Keratinocyte (primary cell): ENCODE measurements at regions not wholly inside any gene's neighbourhood (a gene's known extent, or its start where the extent isn't known, plus 50 kb on each side); places are given as distances from the start of the nearest gene placed in this dataset.

Experiments used
- DNase-seq: peaks from one replicate; pipeline ENCODE4 v3.0.0-alpha.2; 2011; ENCODE audit warnings: low read depth, missing footprints, low spot score
- FAIRE-seq: peaks from 2 replicates; lab custom pipeline; 2011; peaks lifted over from hg19 to GRCh38; lab: Jason Lieb, UNC
- H2AFZ ChIP-seq: 2 replicates; pipeline ENCODE4 v1.6.0; 2012; ENCODE audit warnings: low read length, control low read depth, inconsistent platforms; ENCODE audit not compliant: control insufficient read depth
- H3K27ac ChIP-seq: 2 replicates; pipeline ENCODE4 v1.5.1; 2011; ENCODE audit warnings: low read length; ENCODE audit not compliant: control insufficient read depth, insufficient read depth
- H3K27me3 ChIP-seq: 3 replicates; pipeline ENCODE4 v1.6.0; 2011; ENCODE audit warnings: low read length; ENCODE audit not compliant: control insufficient read depth, insufficient read depth; ENCODE audit errors: extremely low read depth
- H3K36me3 ChIP-seq, 2 experiments: 2 replicates in 1 of 2; 3 replicates in 1 of 2; pipeline ENCODE4 v1.5.1; 2011; ENCODE audit warnings: low read length in 2 of 2, mild to moderate bottlenecking in 1 of 2; ENCODE audit not compliant: control insufficient read depth in 2 of 2, insufficient read depth in 2 of 2; ENCODE audit errors: extremely low read depth in 1 of 2
- H3K4me1 ChIP-seq: 3 replicates; pipeline ENCODE4 v1.5.1; 2011; ENCODE audit warnings: low read length; ENCODE audit not compliant: control insufficient read depth, insufficient read depth; ENCODE audit errors: extremely low read depth
- H3K4me2 ChIP-seq: 3 replicates; pipeline ENCODE4 v1.6.0; 2011; ENCODE audit warnings: low read depth, low read length; ENCODE audit not compliant: control insufficient read depth, insufficient read depth; ENCODE audit errors: extremely low read depth
- H3K4me3 ChIP-seq, 3 experiments: fragments of 200-600 bp in 1 of 3; sonication (generic) in 1 of 3; 2 replicates in 2 of 3; 3 replicates in 1 of 3; pipeline ENCODE4 v1.5.1; 2011 to 2016; ENCODE audit warnings: low read length in 3 of 3, mild to moderate bottlenecking in 3 of 3, control low read depth in 2 of 3, inconsistent platforms in 1 of 3, low read depth in 1 of 3, mixed read lengths in 1 of 3, mixed run types in 1 of 3, moderate library complexity in 1 of 3; ENCODE audit not compliant: control insufficient read depth in 2 of 3, insufficient read depth in 2 of 3; ENCODE audit errors: extremely low read depth in 1 of 3
- H3K79me2 ChIP-seq: 2 replicates; pipeline ENCODE4 v1.6.0; 2012; ENCODE audit warnings: low read length; ENCODE audit not compliant: control insufficient read depth, insufficient read depth
- H3K9ac ChIP-seq: 3 replicates; pipeline ENCODE4 v1.6.0; 2011; ENCODE audit warnings: low read length; ENCODE audit not compliant: control insufficient read depth, insufficient read depth; ENCODE audit errors: extremely low read depth
- H3K9me1 ChIP-seq: 3 replicates; pipeline ENCODE4 v1.6.0; 2011; ENCODE audit warnings: low read length; ENCODE audit not compliant: control insufficient read depth, insufficient read depth; ENCODE audit errors: extremely low read depth
- H3K9me3 ChIP-seq: 2 replicates; pipeline ENCODE4 v1.5.1; 2012; ENCODE audit warnings: low read depth, low read length; ENCODE audit not compliant: control insufficient read depth
- H4K20me1 ChIP-seq: 3 replicates; pipeline ENCODE4 v1.6.0; 2011; ENCODE audit warnings: low read length; ENCODE audit not compliant: control insufficient read depth, insufficient read depth; ENCODE audit errors: extremely low read depth
- EZH2 ChIP-seq: IDR thresholded peaks from one replicate; pipeline ENCODE4 v1.6.1; 2012; ENCODE audit warnings: inconsistent platforms, mild to moderate bottlenecking, low read length, moderate library complexity
- dilution Hi-C: fragments of 300-500 bp; cut with MboI; formaldehyde crosslinking; loops from one replicate; pipeline ENCODE4 v1.7.0; 2020; ENCODE audit warnings: low sequenced_read_pairs; ENCODE audit not compliant: extremely low pct_ligation_motif_present
- TF ChIP-seq, protein P1 (sequence below), 3 experiments: IDR thresholded peaks in 1 of 3; conservative IDR thresholded peaks in 1 of 3; optimal IDR thresholded peaks in 1 of 3; 2 replicates in 2 of 3; 3 replicates in 1 of 3; pipeline versions ENCODE3 to v1.5.1; 2011; ENCODE audit warnings: low read length in 3 of 3, mild to moderate bottlenecking in 3 of 3, moderate library complexity in 2 of 3, control low read depth in 1 of 3, inconsistent platforms in 1 of 3; ENCODE audit not compliant: insufficient read depth in 2 of 3; ENCODE audit errors: extremely low read depth in 1 of 3

DNA sequence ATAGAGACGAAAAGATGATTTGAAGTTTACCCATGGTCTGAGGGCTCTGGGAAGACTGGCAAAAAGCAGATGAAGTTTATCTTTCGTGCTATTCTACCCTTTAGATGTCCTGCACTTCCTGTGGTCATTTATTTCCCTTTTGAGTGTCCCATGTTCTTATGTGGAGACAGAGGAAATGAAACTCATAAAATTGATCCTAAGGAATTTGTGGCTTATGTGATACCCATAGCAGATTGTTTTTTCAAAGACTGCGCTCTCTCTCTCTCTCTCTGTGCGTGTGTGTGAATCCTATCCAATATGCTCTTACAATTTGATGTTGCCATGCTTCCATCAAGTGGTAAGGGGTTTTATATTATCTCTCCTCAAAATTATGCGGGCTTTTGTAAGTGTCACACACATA is 607.5 kb upstream of the DPPA4 start:
- Histone ChIP-seq H3K9ac (no peak overlapping the region), H3K9me3 (no peaks in the 10 kb centered on the region), H3K27ac (no peak overlapping the region), H3K36me3 (no peaks in the 10 kb centered on the region), H3K4me2 (no peak overlapping the region), H2AFZ (no peak overlapping the region), H3K4me1 (no peaks in the 10 kb centered on the region), H3K4me3 (no peak overlapping the region), H3K9me1 (no peaks in the 10 kb centered on the region), H4K20me1 (no peaks in the 10 kb centered on the region), H3K79me2 (no peaks in the 10 kb centered on the region), H3K27me3 (no peaks in the 10 kb centered on the region)
- FAIRE-seq (no peak), DNase-seq (no peak)
- no peak for TF ChIP-seq EZH2
- TF ChIP-seq, protein P1, sequence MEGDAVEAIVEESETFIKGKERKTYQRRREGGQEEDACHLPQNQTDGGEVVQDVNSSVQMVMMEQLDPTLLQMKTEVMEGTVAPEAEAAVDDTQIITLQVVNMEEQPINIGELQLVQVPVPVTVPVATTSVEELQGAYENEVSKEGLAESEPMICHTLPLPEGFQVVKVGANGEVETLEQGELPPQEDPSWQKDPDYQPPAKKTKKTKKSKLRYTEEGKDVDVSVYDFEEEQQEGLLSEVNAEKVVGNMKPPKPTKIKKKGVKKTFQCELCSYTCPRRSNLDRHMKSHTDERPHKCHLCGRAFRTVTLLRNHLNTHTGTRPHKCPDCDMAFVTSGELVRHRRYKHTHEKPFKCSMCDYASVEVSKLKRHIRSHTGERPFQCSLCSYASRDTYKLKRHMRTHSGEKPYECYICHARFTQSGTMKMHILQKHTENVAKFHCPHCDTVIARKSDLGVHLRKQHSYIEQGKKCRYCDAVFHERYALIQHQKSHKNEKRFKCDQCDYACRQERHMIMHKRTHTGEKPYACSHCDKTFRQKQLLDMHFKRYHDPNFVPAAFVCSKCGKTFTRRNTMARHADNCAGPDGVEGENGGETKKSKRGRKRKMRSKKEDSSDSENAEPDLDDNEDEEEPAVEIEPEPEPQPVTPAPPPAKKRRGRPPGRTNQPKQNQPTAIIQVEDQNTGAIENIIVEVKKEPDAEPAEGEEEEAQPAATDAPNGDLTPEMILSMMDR (optimal IDR thresholded peaks at IDR 0.05 in 1 of 3, IDR thresholded peaks at IDR 0.05 in 1 of 3, conservative IDR thresholded peaks at IDR 0.05 in 1 of 3; ENCODE audit: extremely low read depth in 1 of 3, insufficient read depth in 2 of 3, low read length in 3 of 3), result no peak
- dilution Hi-C loops, result no loop called here

DNA sequence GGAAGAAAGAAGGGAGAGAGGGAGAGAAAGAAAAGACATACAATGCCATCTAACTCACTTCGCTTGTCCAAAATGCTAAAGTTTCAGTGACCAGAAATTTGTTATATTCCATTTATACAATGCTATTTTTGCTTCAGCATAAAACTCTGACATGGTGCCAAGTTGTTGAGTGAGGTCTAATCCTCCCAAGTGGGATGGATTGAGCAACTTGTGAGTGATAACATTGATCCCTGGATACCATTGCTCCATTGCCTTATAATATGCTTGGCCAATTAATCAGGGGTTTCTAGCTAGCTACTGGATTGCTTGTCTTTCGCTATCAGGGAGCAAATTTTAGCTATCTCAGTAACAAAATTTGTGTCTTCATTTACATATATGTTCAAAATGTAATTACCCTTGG is 615.6 kb upstream of the DPPA4 start:
- DNase-seq, result no peak
- dilution Hi-C loops, result no loop called here
- Histone ChIP-seq H3K27me3 (no peaks in the 10 kb centered on the region), H3K27ac (no peak overlapping the region), H3K4me2 (no peak overlapping the region), H2AFZ (no peak overlapping the region), H3K9me1 (no peaks in the 10 kb centered on the region), H3K79me2 (no peaks in the 10 kb centered on the region), H3K36me3 (no peaks in the 10 kb centered on the region), H3K4me3 (no peak overlapping the region), H3K9ac (no peak overlapping the region), H3K4me1 (no peaks in the 10 kb centered on the region), H3K9me3 (no peaks in the 10 kb centered on the region), H4K20me1 (no peaks in the 10 kb centered on the region)
- no peak for FAIRE-seq
- TF ChIP-seq EZH2, result no peak
- TF ChIP-seq, protein P1 (optimal IDR thresholded peaks at IDR 0.05 in 1 of 3, IDR thresholded peaks at IDR 0.05 in 1 of 3, conservative IDR thresholded peaks at IDR 0.05 in 1 of 3; ENCODE audit: extremely low read depth in 1 of 3, insufficient read depth in 2 of 3, low read length in 3 of 3), result no peak
